ENCODE measurements at regions not wholly inside any gene's neighbourhood (a gene's known extent, or its start where the extent isn't known, plus 50 kb on each side); places are given as distances from the start of the nearest gene placed in this dataset.

DNA sequence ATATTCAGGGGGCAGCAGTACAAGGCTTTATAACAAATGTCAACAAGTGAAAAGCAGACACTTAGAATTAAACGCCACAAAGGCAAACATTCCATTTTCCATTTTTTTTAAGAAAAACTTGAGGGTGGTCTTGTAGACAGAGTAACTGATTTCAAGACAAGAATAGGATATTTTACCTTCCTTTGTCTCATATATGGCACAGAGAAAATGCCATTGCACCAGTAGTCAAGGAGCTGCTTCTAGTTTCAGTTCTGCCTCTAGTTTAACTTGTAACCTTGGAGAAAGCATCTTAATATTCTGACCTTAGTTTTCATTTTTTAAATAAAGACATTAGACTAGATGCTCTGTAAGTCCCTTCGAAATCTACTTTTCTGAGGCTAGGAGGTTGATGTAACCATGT, 355.3 kb upstream of the KCNN2 start:
- no peaks in the 10 kb centered on the region for H3K4me1 Mint-ChIP-seq
- no peaks in the 10 kb centered on the region for H4K20me1 ChIP-seq (ENCODE audit: low read depth)
- H3K79me2 ChIP-seq (ENCODE audit: low read depth) = no peaks in the 10 kb centered on the region
- H3K27me3 Mint-ChIP-seq (ENCODE audit: insufficient read depth, low read depth) = peaks cover 3% of the 10 kb centered on the region
- no peaks in the 10 kb centered on the region for H3K4me1 ChIP-seq
- TF ChIP-seq, protein P1, sequence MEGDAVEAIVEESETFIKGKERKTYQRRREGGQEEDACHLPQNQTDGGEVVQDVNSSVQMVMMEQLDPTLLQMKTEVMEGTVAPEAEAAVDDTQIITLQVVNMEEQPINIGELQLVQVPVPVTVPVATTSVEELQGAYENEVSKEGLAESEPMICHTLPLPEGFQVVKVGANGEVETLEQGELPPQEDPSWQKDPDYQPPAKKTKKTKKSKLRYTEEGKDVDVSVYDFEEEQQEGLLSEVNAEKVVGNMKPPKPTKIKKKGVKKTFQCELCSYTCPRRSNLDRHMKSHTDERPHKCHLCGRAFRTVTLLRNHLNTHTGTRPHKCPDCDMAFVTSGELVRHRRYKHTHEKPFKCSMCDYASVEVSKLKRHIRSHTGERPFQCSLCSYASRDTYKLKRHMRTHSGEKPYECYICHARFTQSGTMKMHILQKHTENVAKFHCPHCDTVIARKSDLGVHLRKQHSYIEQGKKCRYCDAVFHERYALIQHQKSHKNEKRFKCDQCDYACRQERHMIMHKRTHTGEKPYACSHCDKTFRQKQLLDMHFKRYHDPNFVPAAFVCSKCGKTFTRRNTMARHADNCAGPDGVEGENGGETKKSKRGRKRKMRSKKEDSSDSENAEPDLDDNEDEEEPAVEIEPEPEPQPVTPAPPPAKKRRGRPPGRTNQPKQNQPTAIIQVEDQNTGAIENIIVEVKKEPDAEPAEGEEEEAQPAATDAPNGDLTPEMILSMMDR (IDR thresholded peaks at IDR 0.05) = no peak
- no peak for TF ChIP-seq EZH2 (IDR thresholded peaks at IDR 0.05)
- no peak for TF ChIP-seq EZH2phosphoT487 (IDR thresholded peaks at IDR 0.05)
- H3K27me3 ChIP-seq = no peaks in the 10 kb centered on the region
- no peaks in the 10 kb centered on the region for H3K36me3 ChIP-seq
- no peak overlapping the region for H3K4me3 ChIP-seq
- H3K27ac Mint-ChIP-seq = no peak overlapping the region
- no peaks in the 10 kb centered on the region for H3F3A ChIP-seq (ENCODE audit: low read depth)
- peak overlapping the region; percentile 0 for H2AFZ ChIP-seq (replicated peaks)
- no peak overlapping the region for H3K4me2 ChIP-seq
- no peaks in the 10 kb centered on the region for H3K9me3 ChIP-seq (ENCODE audit: low read depth)
- no peak for DNase-seq (ENCODE audit: low spot score)
- no peaks in the 10 kb centered on the region for H3K36me3 Mint-ChIP-seq
- H3K9me3 Mint-ChIP-seq = no peaks in the 10 kb centered on the region
- H3K27ac ChIP-seq = no peak overlapping the region
- H3K9ac ChIP-seq = no peak overlapping the region
- no peak overlapping the region for H3K4me3 Mint-ChIP-seq

GRCh38 chr5:114007678-114008077, 354.2 kb upstream of the KCNN2 start:
- Histone ChIP-seq H3K4me1 (no peaks in the 10 kb centered on the region), H3K27ac (no peak overlapping the region), H3K9ac (no peak overlapping the region), H3K36me3 (no peaks in the 10 kb centered on the region), H3K4me2 (no peak overlapping the region), H2AFZ (replicated peaks) (peak overlapping the region; percentile 30), H3K4me3 (no peak overlapping the region), H3K9me3 (ENCODE audit: low read depth) (no peaks in the 10 kb centered on the region), H3K79me2 (ENCODE audit: low read depth) (no peaks in the 10 kb centered on the region), H3K27me3 (no peaks in the 10 kb centered on the region), H3F3A (ENCODE audit: low read depth) (no peaks in the 10 kb centered on the region), H4K20me1 (ENCODE audit: low read depth) (no peaks in the 10 kb centered on the region)
- no peaks in the 10 kb centered on the region for H3K36me3 Mint-ChIP-seq
- no peak overlapping the region for H3K27ac Mint-ChIP-seq
- no peak overlapping the region for H3K4me3 Mint-ChIP-seq
- H3K9me3 Mint-ChIP-seq = no peaks in the 10 kb centered on the region
- no peaks in the 10 kb centered on the region for H3K4me1 Mint-ChIP-seq
- no peak for TF ChIP-seq EZH2 (IDR thresholded peaks at IDR 0.05)
- TF ChIP-seq EZH2phosphoT487 (IDR thresholded peaks at IDR 0.05) = no peak
- TF ChIP-seq, protein P1 (IDR thresholded peaks at IDR 0.05) = no peak
- peaks cover 3% of the 10 kb centered on the region for H3K27me3 Mint-ChIP-seq (ENCODE audit: insufficient read depth, low read depth)
- no peak for DNase-seq (ENCODE audit: low spot score)

GRCh38 chr5:114010362-114010761, 351.5 kb upstream of the KCNN2 start:
- Histone ChIP-seq H3K36me3 (no peaks in the 10 kb centered on the region), H3K4me3 (no peak overlapping the region), H3K4me2 (no peak overlapping the region), H3F3A (ENCODE audit: low read depth) (no peaks in the 10 kb centered on the region), H3K9ac (no peak overlapping the region), H3K27me3 (no peaks in the 10 kb centered on the region), H4K20me1 (ENCODE audit: low read depth) (no peaks in the 10 kb centered on the region), H3K9me3 (ENCODE audit: low read depth) (no peaks in the 10 kb centered on the region), H2AFZ (replicated peaks) (no peak overlapping the region), H3K79me2 (ENCODE audit: low read depth) (no peaks in the 10 kb centered on the region), H3K4me1 (no peaks in the 10 kb centered on the region), H3K27ac (no peak overlapping the region)
- Mint-ChIP-seq H3K4me1 (no peaks in the 10 kb centered on the region), H3K36me3 (no peaks in the 10 kb centered on the region), H3K4me3 (no peak overlapping the region), H3K27me3 (ENCODE audit: insufficient read depth, low read depth) (peaks cover 3% of the 10 kb centered on the region), H3K9me3 (no peaks in the 10 kb centered on the region), H3K27ac (no peak overlapping the region)
- TF ChIP-seq EZH2phosphoT487 (IDR thresholded peaks at IDR 0.05) = no peak
- no peak for TF ChIP-seq EZH2 (IDR thresholded peaks at IDR 0.05)
- TF ChIP-seq, protein P1 (IDR thresholded peaks at IDR 0.05) = no peak
- DNase-seq (ENCODE audit: low spot score) = no peak
